ENCODE measurements at regions not wholly inside any gene's neighbourhood (a gene's known extent, or its start where the extent isn't known, plus 50 kb on each side); places are given as distances from the start of the nearest gene placed in this dataset.

- Mint-ChIP-seq H3K9me3 (peaks cover 10% of the 10 kb centered on the region), H3K36me3 (ENCODE audit: low read depth) (no peaks in the 10 kb centered on the region), H3K4me1 (no peaks in the 10 kb centered on the region), H3K4me3 (no peak overlapping the region), H3K27ac (no peak overlapping the region), H3K27me3 (no peaks in the 10 kb centered on the region)
- ChIA-PET CTCF (no interaction called here), POLR2A (no interaction called here)
- no peak for ATAC-seq (ENCODE audit: low read depth)
- DNase-seq, result no peak
- intact Hi-C loops (cut with micrococcal nuclease), result no loop called here
- TF ChIP-seq CTCF (IDR thresholded peaks at IDR 0.05), result no peak
Observed at GRCh38 chr15:93583552-93583951, 494.5 kb upstream of the RGMA start.

- TF ChIP-seq CTCF (IDR thresholded peaks at IDR 0.05), result no peak
- intact Hi-C loops (cut with micrococcal nuclease), result no loop called here
- POLR2A ChIA-PET, result no interaction called here
- H3K4me3 Mint-ChIP-seq, result no peak overlapping the region
- H3K27ac Mint-ChIP-seq, result no peak overlapping the region
- ATAC-seq (ENCODE audit: low read depth), result no peak
- H3K36me3 Mint-ChIP-seq (ENCODE audit: low read depth), result no peaks in the 10 kb centered on the region
- CTCF ChIA-PET, result no interaction called here
- H3K27me3 Mint-ChIP-seq, result no peaks in the 10 kb centered on the region
- DNase-seq, result no peak
- H3K4me1 Mint-ChIP-seq, result no peaks in the 10 kb centered on the region
- H3K9me3 Mint-ChIP-seq, result no peaks in the 10 kb centered on the region
Observed at GRCh38 chr15:93570527-93570926, 481.5 kb upstream of the RGMA start.

GRCh38 chr15:93566762-93567161 is 477.8 kb upstream of the RGMA start:
- no peak for TF ChIP-seq CTCF (IDR thresholded peaks at IDR 0.05)
- POLR2A ChIA-PET, result no interaction called here

GRCh38 chr15:93565201-93565600 is 476.2 kb upstream of the RGMA start:
- Mint-ChIP-seq H3K27me3 (no peaks in the 10 kb centered on the region), H3K27ac (no peak overlapping the region), H3K36me3 (ENCODE audit: low read depth) (no peaks in the 10 kb centered on the region), H3K9me3 (no peaks in the 10 kb centered on the region), H3K4me3 (no peak overlapping the region), H3K4me1 (no peaks in the 10 kb centered on the region)
- CTCF ChIA-PET, result interaction anchor here (0.6 kb wide), 1 partner anchor 15 kb away, joined by 5 read pairs; no protein-coding TSS in a partner anchor
- POLR2A ChIA-PET, result no interaction called here
- intact Hi-C loops (cut with micrococcal nuclease), result no loop called here
- TF ChIP-seq CTCF (IDR thresholded peaks at IDR 0.05), result no peak
- no peak for DNase-seq
- no peak for ATAC-seq (ENCODE audit: low read depth)

More at GRCh38 chr15:93566762-93567161, 477.8 kb upstream of the RGMA start:
- Mint-ChIP-seq H3K9me3 (no peaks in the 10 kb centered on the region), H3K27ac (no peak overlapping the region), H3K36me3 (ENCODE audit: low read depth) (no peaks in the 10 kb centered on the region), H3K27me3 (no peaks in the 10 kb centered on the region), H3K4me3 (no peak overlapping the region), H3K4me1 (no peaks in the 10 kb centered on the region)
- ATAC-seq (ENCODE audit: low read depth) (no peak), DNase-seq (no peak)
- CTCF ChIA-PET, result no interaction called here
- intact Hi-C loops (cut with micrococcal nuclease), result no loop called here

- no peaks in the 10 kb centered on the region for H3K4me1 Mint-ChIP-seq
- ATAC-seq (ENCODE audit: low read depth), result no peak
- H3K4me3 Mint-ChIP-seq, result no peak overlapping the region
- no peaks in the 10 kb centered on the region for H3K9me3 Mint-ChIP-seq
- ChIA-PET POLR2A (no interaction called here), CTCF (no interaction called here)
- no peak for TF ChIP-seq CTCF (IDR thresholded peaks at IDR 0.05)
- H3K27me3 Mint-ChIP-seq, result no peaks in the 10 kb centered on the region
- DNase-seq, result no peak
- no peak overlapping the region for H3K27ac Mint-ChIP-seq
- no peaks in the 10 kb centered on the region for H3K36me3 Mint-ChIP-seq (ENCODE audit: low read depth)
- intact Hi-C loops (cut with micrococcal nuclease), result no loop called here
Observed at GRCh38 chr15:93563218-93563617, 474.2 kb upstream of the RGMA start.

All from activated B cell treated with CpG ODN at 0.5 μM for 24 hours (primary cell).